Neural crest cell (in vitro differentiated cells): ENCODE measurements at regions not wholly inside any gene's neighbourhood (a gene's known extent, or its start where the extent isn't known, plus 50 kb on each side); places are given as distances from the start of the nearest gene placed in this dataset.

Experiments
- DNase-seq: peaks from one replicate; pipeline ENCODE4 v3.0.0; 2021; ENCODE audit warnings: low read depth, mixed read lengths, low spot score
- H3K27ac Mint-ChIP-seq: one replicate; pipeline ENCODE4 v1.8.0; 2021; ENCODE audit warnings: mild to moderate bottlenecking, mixed read lengths; ENCODE audit not compliant: unreplicated experiment
- H3K27me3 Mint-ChIP-seq: 2 replicates; pipeline ENCODE4 v1.8.0; 2021; ENCODE audit warnings: low read depth, mild to moderate bottlenecking, mixed read lengths
- H3K36me3 Mint-ChIP-seq: 2 replicates; pipeline ENCODE4 v1.8.0; 2021; ENCODE audit warnings: low read depth, mild to moderate bottlenecking, mixed read lengths
- H3K4me1 Mint-ChIP-seq: 2 replicates; pipeline ENCODE4 v1.8.0; 2021; ENCODE audit warnings: mixed read lengths
- H3K4me3 Mint-ChIP-seq: one replicate; pipeline ENCODE4 v1.8.0; 2021; ENCODE audit warnings: mild to moderate bottlenecking, mixed read lengths
- H3K9me3 Mint-ChIP-seq: 2 replicates; pipeline ENCODE4 v1.8.0; 2021; ENCODE audit warnings: mixed read lengths
- TF ChIP-seq, protein P1 (sequence below): fragments of 200-600 bp; sonication (generic); conservative IDR thresholded peaks from 2 replicates; pipeline ENCODE4 v1.5.0; 2021; ENCODE audit warnings: antibody characterized with exemption, mild to moderate bottlenecking

DNA sequence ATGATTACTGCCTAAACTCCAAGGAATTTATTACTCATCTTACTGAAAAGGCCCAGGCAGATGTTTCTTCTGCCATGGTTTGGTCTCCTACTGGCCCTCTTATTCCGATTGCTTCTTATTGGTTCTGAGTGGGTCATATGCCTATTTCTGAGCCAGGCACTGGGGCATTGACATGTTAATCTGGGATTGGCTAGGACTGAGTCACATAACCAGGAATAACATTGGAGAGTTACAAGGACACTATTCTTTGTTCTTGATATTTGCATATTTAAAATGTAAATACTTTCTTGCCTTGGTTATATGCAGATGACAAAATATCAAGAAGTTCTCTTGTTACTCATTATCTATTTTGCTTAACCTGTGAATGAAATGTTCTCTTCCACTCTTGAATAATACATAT lies 534.4 kb upstream of the SLC39A10 start:
- no peaks in the 10 kb centered on the region for H3K4me1 Mint-ChIP-seq
- H3K27ac Mint-ChIP-seq, result no peak overlapping the region
- no peaks in the 10 kb centered on the region for H3K9me3 Mint-ChIP-seq
- no peak overlapping the region for H3K4me3 Mint-ChIP-seq
- no peak for DNase-seq
- H3K27me3 Mint-ChIP-seq, result no peaks in the 10 kb centered on the region
- no peaks in the 10 kb centered on the region for H3K36me3 Mint-ChIP-seq
- TF ChIP-seq, protein P1, sequence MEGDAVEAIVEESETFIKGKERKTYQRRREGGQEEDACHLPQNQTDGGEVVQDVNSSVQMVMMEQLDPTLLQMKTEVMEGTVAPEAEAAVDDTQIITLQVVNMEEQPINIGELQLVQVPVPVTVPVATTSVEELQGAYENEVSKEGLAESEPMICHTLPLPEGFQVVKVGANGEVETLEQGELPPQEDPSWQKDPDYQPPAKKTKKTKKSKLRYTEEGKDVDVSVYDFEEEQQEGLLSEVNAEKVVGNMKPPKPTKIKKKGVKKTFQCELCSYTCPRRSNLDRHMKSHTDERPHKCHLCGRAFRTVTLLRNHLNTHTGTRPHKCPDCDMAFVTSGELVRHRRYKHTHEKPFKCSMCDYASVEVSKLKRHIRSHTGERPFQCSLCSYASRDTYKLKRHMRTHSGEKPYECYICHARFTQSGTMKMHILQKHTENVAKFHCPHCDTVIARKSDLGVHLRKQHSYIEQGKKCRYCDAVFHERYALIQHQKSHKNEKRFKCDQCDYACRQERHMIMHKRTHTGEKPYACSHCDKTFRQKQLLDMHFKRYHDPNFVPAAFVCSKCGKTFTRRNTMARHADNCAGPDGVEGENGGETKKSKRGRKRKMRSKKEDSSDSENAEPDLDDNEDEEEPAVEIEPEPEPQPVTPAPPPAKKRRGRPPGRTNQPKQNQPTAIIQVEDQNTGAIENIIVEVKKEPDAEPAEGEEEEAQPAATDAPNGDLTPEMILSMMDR, result no peak

DNA sequence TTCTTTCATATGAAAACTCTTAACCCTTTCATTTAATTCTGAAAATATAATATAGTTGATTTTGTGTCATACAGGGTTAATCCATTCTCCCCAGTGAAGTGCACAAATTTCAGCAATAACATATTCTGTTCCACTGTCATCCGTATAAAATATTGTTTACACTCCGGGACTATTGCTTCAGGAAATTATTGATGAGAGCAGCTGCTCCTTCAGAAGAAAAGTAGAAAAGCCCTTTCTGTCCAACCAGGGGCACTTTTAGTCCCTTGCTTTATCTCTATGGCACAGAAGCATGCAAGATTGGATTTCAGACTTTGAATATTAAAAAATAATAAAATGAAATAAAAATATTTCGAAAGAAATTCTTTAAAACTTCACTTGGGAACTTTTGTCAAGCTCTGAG lies 535.7 kb upstream of the SLC39A10 start:
- H3K27me3 Mint-ChIP-seq, result no peaks in the 10 kb centered on the region
- no peak overlapping the region for H3K4me3 Mint-ChIP-seq
- H3K27ac Mint-ChIP-seq, result no peak overlapping the region
- DNase-seq, result no peak
- no peaks in the 10 kb centered on the region for H3K36me3 Mint-ChIP-seq
- H3K4me1 Mint-ChIP-seq, result no peaks in the 10 kb centered on the region
- TF ChIP-seq, protein P1, result no peak
- no peaks in the 10 kb centered on the region for H3K9me3 Mint-ChIP-seq

- Mint-ChIP-seq H3K4me1 (no peaks in the 10 kb centered on the region), H3K4me3 (no peak overlapping the region), H3K9me3 (peaks cover 3% of the 10 kb centered on the region), H3K27ac (no peak overlapping the region), H3K36me3 (no peaks in the 10 kb centered on the region), H3K27me3 (no peaks in the 10 kb centered on the region)
- TF ChIP-seq, protein P1, result no peak
- no peak for DNase-seq
Measured at GRCh38 chr2:195119231-195119630, 537.8 kb upstream of the SLC39A10 start.

DNA sequence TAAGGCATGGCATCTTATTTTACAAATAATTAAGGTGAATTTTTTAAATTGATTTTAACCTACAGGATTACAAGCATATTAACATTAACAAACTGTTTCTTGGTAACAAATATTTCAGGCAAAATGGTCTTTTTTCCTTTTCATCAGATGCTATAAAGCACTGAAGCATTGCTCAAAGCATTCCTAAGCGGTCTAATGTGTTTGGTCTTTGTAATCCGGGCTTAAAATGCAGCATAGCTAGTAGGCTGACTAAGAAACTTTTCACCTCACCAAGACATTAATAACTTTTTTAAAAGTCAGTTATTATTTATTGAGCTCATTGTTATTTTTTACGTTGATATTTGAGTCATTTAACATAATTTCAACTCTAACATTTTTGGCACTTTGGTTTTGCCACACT lies 538.8 kb upstream of the SLC39A10 start:
- Mint-ChIP-seq H3K36me3 (no peaks in the 10 kb centered on the region), H3K9me3 (peaks cover 10% of the 10 kb centered on the region), H3K27ac (no peak overlapping the region), H3K4me3 (no peak overlapping the region), H3K27me3 (no peaks in the 10 kb centered on the region), H3K4me1 (no peaks in the 10 kb centered on the region)
- DNase-seq, result no peak
- TF ChIP-seq, protein P1, result no peak

DNA sequence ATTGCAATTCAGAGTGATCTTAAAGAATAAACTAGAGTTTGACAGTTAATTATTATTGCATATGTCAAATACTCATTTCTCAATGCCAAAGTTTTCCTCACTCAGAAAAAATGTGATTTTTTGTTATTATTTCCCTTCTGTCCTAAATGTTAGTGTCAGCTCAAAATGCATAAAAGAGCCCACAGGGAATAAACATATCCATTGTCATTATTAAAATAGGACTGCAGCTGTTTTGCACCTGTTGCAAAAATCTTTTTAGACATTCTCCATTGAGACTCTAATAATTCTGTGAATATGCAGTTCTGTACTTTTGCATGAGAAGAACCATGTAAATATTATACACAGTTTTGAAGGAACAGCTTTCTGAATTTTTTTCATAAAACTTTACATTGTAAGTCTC lies 540.0 kb upstream of the SLC39A10 start:
- no peak for DNase-seq
- Mint-ChIP-seq H3K9me3 (peaks cover 10% of the 10 kb centered on the region), H3K4me3 (no peak overlapping the region), H3K27ac (no peak overlapping the region), H3K27me3 (no peaks in the 10 kb centered on the region), H3K4me1 (no peaks in the 10 kb centered on the region), H3K36me3 (no peaks in the 10 kb centered on the region)
- TF ChIP-seq, protein P1, result no peak

DNA sequence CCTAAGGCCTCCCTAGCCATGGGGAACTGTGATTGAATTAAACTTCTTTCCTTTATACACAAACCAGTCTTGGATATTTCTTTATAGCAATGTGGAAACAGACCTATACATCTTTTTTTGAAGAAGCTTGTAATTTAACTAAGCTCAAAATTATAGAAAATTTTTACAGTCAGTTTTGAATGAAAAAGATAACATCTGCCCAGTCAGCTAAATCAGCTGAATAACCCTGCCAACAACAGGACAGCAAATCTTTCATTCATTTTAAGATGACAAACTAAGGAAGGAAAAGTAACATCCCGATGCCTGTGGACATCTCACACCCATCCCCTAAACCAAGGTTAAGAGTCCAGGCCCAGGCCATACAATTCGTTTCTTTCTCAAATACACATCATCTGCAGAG lies 541.3 kb upstream of the SLC39A10 start:
- no peak overlapping the region for H3K27ac Mint-ChIP-seq
- TF ChIP-seq, protein P1, result no peak
- no peaks in the 10 kb centered on the region for H3K36me3 Mint-ChIP-seq
- no peak overlapping the region for H3K4me3 Mint-ChIP-seq
- DNase-seq, result no peak
- no peaks in the 10 kb centered on the region for H3K27me3 Mint-ChIP-seq
- H3K9me3 Mint-ChIP-seq, result peaks cover 13% of the 10 kb centered on the region
- H3K4me1 Mint-ChIP-seq, result no peaks in the 10 kb centered on the region
